ENCODE measurements at regions not wholly inside any gene's neighbourhood (a gene's known extent, or its start where the extent isn't known, plus 50 kb on each side); places are given as distances from the start of the nearest gene placed in this dataset.
"Not testable (repeated sequence)": the region's sequence is repeated elsewhere in the genome, so short reads cannot be mapped to it uniquely, and the experiment has no call there.

- H3K4me3 ChIP-seq (ENCODE audit: low read depth, low read length): no peak overlapping the region
- no peak for TF ChIP-seq CTCF (IDR thresholded peaks at IDR 0.05; ENCODE audit: low read depth, low read length)
These were observed 852.1 kb downstream of the PLA2G4A start for GRCh38 chr1:187680823-187681222.

GRCh38 chr1:187682112-187682511, 853.4 kb downstream of the PLA2G4A start:
- TF ChIP-seq CTCF (IDR thresholded peaks at IDR 0.05; ENCODE audit: low read depth, low read length): no peak
- no peak overlapping the region for H3K4me3 ChIP-seq (ENCODE audit: low read depth, low read length)

- no peak overlapping the region for H3K4me3 ChIP-seq (ENCODE audit: low read depth, low read length)
- TF ChIP-seq CTCF (IDR thresholded peaks at IDR 0.05; ENCODE audit: low read depth, low read length): no peak
These were observed 856.6 kb downstream of the PLA2G4A start for GRCh38 chr1:187685333-187685732.

GRCh38 chr1:187689129-187689528, 860.4 kb downstream of the PLA2G4A start:
- TF ChIP-seq CTCF (IDR thresholded peaks at IDR 0.05; ENCODE audit: low read depth, low read length): no peak
- H3K4me3 ChIP-seq (ENCODE audit: low read depth, low read length): no peak overlapping the region

GRCh38 chr1:187691439-187691838, 862.7 kb downstream of the PLA2G4A start:
- H3K4me3 ChIP-seq (ENCODE audit: low read depth, low read length): no peak overlapping the region
- TF ChIP-seq CTCF (IDR thresholded peaks at IDR 0.05; ENCODE audit: low read depth, low read length): no peak

GRCh38 chr1:187692799-187693198, 864.0 kb downstream of the PLA2G4A start:
- no peak overlapping the region for H3K4me3 ChIP-seq (ENCODE audit: low read depth, low read length)
- no peak for TF ChIP-seq CTCF (IDR thresholded peaks at IDR 0.05; ENCODE audit: low read depth, low read length)

- TF ChIP-seq CTCF (IDR thresholded peaks at IDR 0.05; ENCODE audit: low read depth, low read length): no peak
- no peak overlapping the region for H3K4me3 ChIP-seq (ENCODE audit: low read depth, low read length)
These were observed 867.3 kb downstream of the PLA2G4A start for GRCh38 chr1:187696073-187696472.

- H3K4me3 ChIP-seq (ENCODE audit: low read depth, low read length): not testable (repeated sequence)
These were observed 874.7 kb downstream of the PLA2G4A start for GRCh38 chr1:187703138-187704130.

Measured in WI38 (cell line).